ENCODE measurements at regions not wholly inside any gene's neighbourhood (a gene's known extent, or its start where the extent isn't known, plus 50 kb on each side); places are given as distances from the start of the nearest gene placed in this dataset.

GRCh38 chr16:65532846-65533245 is 411.0 kb upstream of the CDH11 start:
- TF ChIP-seq, protein P1, sequence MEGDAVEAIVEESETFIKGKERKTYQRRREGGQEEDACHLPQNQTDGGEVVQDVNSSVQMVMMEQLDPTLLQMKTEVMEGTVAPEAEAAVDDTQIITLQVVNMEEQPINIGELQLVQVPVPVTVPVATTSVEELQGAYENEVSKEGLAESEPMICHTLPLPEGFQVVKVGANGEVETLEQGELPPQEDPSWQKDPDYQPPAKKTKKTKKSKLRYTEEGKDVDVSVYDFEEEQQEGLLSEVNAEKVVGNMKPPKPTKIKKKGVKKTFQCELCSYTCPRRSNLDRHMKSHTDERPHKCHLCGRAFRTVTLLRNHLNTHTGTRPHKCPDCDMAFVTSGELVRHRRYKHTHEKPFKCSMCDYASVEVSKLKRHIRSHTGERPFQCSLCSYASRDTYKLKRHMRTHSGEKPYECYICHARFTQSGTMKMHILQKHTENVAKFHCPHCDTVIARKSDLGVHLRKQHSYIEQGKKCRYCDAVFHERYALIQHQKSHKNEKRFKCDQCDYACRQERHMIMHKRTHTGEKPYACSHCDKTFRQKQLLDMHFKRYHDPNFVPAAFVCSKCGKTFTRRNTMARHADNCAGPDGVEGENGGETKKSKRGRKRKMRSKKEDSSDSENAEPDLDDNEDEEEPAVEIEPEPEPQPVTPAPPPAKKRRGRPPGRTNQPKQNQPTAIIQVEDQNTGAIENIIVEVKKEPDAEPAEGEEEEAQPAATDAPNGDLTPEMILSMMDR (IDR thresholded peaks at IDR 0.05; ENCODE audit: borderline replicate concordance, insufficient read depth, low read depth, low read length) = no peak
- no peak overlapping the region for H3K4me3 ChIP-seq (ENCODE audit: low read depth, low read length)

GRCh38 chr16:65532258-65532657 is 410.4 kb upstream of the CDH11 start:
- TF ChIP-seq, protein P1 (IDR thresholded peaks at IDR 0.05; ENCODE audit: borderline replicate concordance, insufficient read depth, low read depth, low read length) = no peak
- H3K4me3 ChIP-seq (ENCODE audit: low read depth, low read length) = no peak overlapping the region

- no peak overlapping the region for H3K4me3 ChIP-seq (ENCODE audit: low read depth, low read length)
- TF ChIP-seq, protein P1 (IDR thresholded peaks at IDR 0.05; ENCODE audit: borderline replicate concordance, insufficient read depth, low read depth, low read length) = no peak
Observed at GRCh38 chr16:65531475-65531874, 409.6 kb upstream of the CDH11 start.

- TF ChIP-seq, protein P1 (IDR thresholded peaks at IDR 0.05; ENCODE audit: borderline replicate concordance, insufficient read depth, low read depth, low read length) = no peak
Observed at GRCh38 chr16:65525707-65526106, 403.8 kb upstream of the CDH11 start.

GRCh38 chr16:65524997-65525396 is 403.1 kb upstream of the CDH11 start:
- TF ChIP-seq, protein P1 (IDR thresholded peaks at IDR 0.05; ENCODE audit: borderline replicate concordance, insufficient read depth, low read depth, low read length) = no peak

More at GRCh38 chr16:65525707-65526106, 403.8 kb upstream of the CDH11 start:
- H3K4me3 ChIP-seq (ENCODE audit: low read depth, low read length) = no peak overlapping the region

DNA sequence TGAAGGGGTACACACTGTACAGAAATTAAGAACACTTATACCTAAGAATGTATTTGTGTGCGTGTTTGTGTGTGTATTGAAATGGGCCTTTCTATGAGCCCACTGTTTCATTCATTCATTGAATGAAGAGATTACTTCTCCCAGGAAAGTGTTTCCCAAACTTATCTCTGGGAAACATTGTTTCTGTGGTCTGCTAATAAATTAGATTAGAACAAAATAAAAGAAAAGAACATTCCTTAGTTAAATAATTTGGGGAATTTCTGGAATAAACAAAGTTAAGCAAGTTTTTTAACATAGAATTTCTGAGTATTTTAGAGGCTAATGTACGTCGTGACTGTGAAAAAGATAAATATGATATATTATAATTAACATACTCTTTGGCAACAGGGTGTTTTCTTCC is 402.4 kb upstream of the CDH11 start:
- H3K4me3 ChIP-seq (ENCODE audit: low read depth, low read length) = no peak overlapping the region
- TF ChIP-seq, protein P1 (IDR thresholded peaks at IDR 0.05; ENCODE audit: borderline replicate concordance, insufficient read depth, low read depth, low read length) = no peak

More at GRCh38 chr16:65524997-65525396, 403.1 kb upstream of the CDH11 start:
- H3K4me3 ChIP-seq (ENCODE audit: low read depth, low read length) = no peak overlapping the region

DNA sequence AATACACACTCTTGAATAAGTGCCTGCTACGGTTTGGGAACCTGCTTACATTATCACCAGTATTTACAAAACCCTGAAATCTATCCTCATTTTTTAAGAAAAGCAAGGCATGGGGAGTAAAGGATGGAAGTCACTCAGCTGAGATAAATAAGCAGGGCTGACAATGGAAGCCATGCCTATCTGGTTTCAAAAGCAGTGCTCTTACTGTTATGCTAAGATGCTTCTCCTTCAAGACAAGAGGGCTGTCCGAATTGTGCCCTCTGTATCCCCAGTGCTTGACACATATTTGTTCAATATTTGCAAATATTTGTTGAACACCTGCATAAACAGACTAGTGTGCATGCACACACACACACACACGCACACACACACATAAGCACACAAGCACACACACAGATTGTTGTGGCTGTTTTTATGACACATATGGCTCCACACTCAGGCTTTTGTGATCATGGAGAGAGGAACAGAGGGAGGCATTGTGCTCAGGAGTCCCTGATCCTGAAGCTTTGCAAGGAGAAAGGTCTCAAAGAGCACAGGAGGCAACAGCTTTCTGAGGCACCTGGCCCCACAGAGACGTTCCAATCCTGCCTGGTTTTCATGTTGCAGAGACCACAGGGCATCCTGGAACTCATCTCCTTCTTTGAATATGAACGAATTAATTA is 401.6 kb upstream of the CDH11 start:
- TF ChIP-seq, protein P1 (IDR thresholded peaks at IDR 0.05; ENCODE audit: borderline replicate concordance, insufficient read depth, low read depth, low read length) = no peak
- H3K4me3 ChIP-seq (ENCODE audit: low read depth, low read length) = no peak overlapping the region

Data from GM12875 (cell line).